ENCODE measurements at regions not wholly inside any gene's neighbourhood (a gene's known extent, or its start where the extent isn't known, plus 50 kb on each side); places are given as distances from the start of the nearest gene placed in this dataset.

GRCh38 chr13:75927183-75927669 is 291.1 kb downstream of the LMO7 start:
- Histone ChIP-seq H3K9me3 (no peaks in the 10 kb centered on the region), H3K4me2 (no peak overlapping the region), H2AFZ (ENCODE audit: low read depth) (no peak overlapping the region), H3K36me3 (replicated peaks in 1 of 2; ENCODE audit: control insufficient read depth in 1 of 2, insufficient read depth in 2 of 2, low read length in 1 of 2) (no peaks in the 10 kb centered on the region), H4K20me1 (ENCODE audit: insufficient read depth) (no peaks in the 10 kb centered on the region), H3K27me3 (ENCODE audit: insufficient read depth) (no peaks in the 10 kb centered on the region), H3K4me3 (ENCODE audit: low read depth in 2 of 2, low read length in 1 of 2) (no peak overlapping the region), H3K4me1 (ENCODE audit: control insufficient read depth in 1 of 2, insufficient read depth in 2 of 2, low read depth in 1 of 2, low read length in 1 of 2) (no peaks in the 10 kb centered on the region), H3K27ac (ENCODE audit: low read depth in 2 of 2, low read length in 1 of 2) (no peak overlapping the region), H3K9ac (no peak overlapping the region), H3F3A (replicated peaks; ENCODE audit: insufficient read depth) (no peaks in the 10 kb centered on the region), H3K9me2 (no peaks in the 10 kb centered on the region), H3K79me2 (ENCODE audit: insufficient read depth) (no peaks in the 10 kb centered on the region)
- ChIA-PET POLR2A (no interaction called here), CTCF (interaction anchor here (1.4 kb wide), 1 partner anchor 57 kb away, joined by 3 read pairs; no protein-coding TSS in a partner anchor)
- WGBS (ENCODE audit: low lambda C conversion rate) = 33% methylated on average over 2 of the region's 2 CpGs
- TF ChIP-seq EP300 (IDR thresholded peaks at IDR 0.05; ENCODE audit: borderline replicate concordance in 1 of 2, low read depth in 1 of 2, low read length in 1 of 2) (no peak), FOXM1 (IDR thresholded peaks at IDR 0.05; ENCODE audit: low read depth) (no peak), FOXJ3 (CRISPR knock-in tag; IDR thresholded peaks at IDR 0.05) (no peak), TAF1 (IDR thresholded peaks at IDR 0.05; ENCODE audit: borderline replicate concordance, low read depth, low read length) (no peak)
- no peak for DNase-seq

GRCh38 chr13:75920536-75920935 is 284.4 kb downstream of the LMO7 start:
- Histone ChIP-seq H2AFZ (ENCODE audit: low read depth) (no peak overlapping the region), H3F3A (replicated peaks; ENCODE audit: insufficient read depth) (no peaks in the 10 kb centered on the region), H3K4me1 (ENCODE audit: control insufficient read depth in 1 of 2, insufficient read depth in 2 of 2, low read depth in 1 of 2, low read length in 1 of 2) (no peaks in the 10 kb centered on the region), H3K27me3 (ENCODE audit: insufficient read depth) (no peaks in the 10 kb centered on the region), H3K27ac (ENCODE audit: low read depth in 2 of 2, low read length in 1 of 2) (no peak overlapping the region), H3K4me3 (ENCODE audit: low read depth in 2 of 2, low read length in 1 of 2) (no peak overlapping the region), H3K9ac (no peak overlapping the region), H3K4me2 (no peak overlapping the region), H3K9me3 (no peaks in the 10 kb centered on the region), H4K20me1 (ENCODE audit: insufficient read depth) (no peaks in the 10 kb centered on the region), H3K79me2 (ENCODE audit: insufficient read depth) (no peaks in the 10 kb centered on the region), H3K9me2 (no peaks in the 10 kb centered on the region), H3K36me3 (replicated peaks in 1 of 2; ENCODE audit: control insufficient read depth in 1 of 2, insufficient read depth in 2 of 2, low read length in 1 of 2) (no peaks in the 10 kb centered on the region)
- CTCF ChIA-PET = interaction anchor here (0.6 kb wide), 1 partner anchor 69 kb away, joined by 3 read pairs; no protein-coding TSS in a partner anchor
- TF ChIP-seq USF2 (IDR thresholded peaks at IDR 0.05; ENCODE audit: borderline replicate concordance, low read depth, low read length) = no peak
- TF ChIP-seq RFX5 (IDR thresholded peaks at IDR 0.05; ENCODE audit: low read length) = no peak
- no peak for TF ChIP-seq FOXJ3 (CRISPR knock-in tag; IDR thresholded peaks at IDR 0.05)
- no peak for TF ChIP-seq CHD2 (IDR thresholded peaks at IDR 0.05; ENCODE audit: low read length, partially characterized antibody)
- no peak for TF ChIP-seq NRF1 (IDR thresholded peaks at IDR 0.05; ENCODE audit: low read depth, low read length)
- TF ChIP-seq SIN3A (IDR thresholded peaks at IDR 0.05; ENCODE audit: borderline replicate concordance, low read depth, low read length) = no peak
- TF ChIP-seq RXRA (IDR thresholded peaks at IDR 0.05; ENCODE audit: borderline replicate concordance, low read depth) = no peak
- WGBS (ENCODE audit: low lambda C conversion rate) = 64% methylated on average over 1 of the region's 1 CpG
- no peak for DNase-seq
- POLR2A ChIA-PET = no interaction called here

- Histone ChIP-seq H3K36me3 (replicated peaks in 1 of 2; ENCODE audit: control insufficient read depth in 1 of 2, insufficient read depth in 2 of 2, low read length in 1 of 2) (no peaks in the 10 kb centered on the region), H2AFZ (ENCODE audit: low read depth) (no peak overlapping the region), H3K27me3 (ENCODE audit: insufficient read depth) (no peaks in the 10 kb centered on the region), H3K9me2 (no peaks in the 10 kb centered on the region), H3K27ac (ENCODE audit: low read depth in 2 of 2, low read length in 1 of 2) (no peak overlapping the region), H3K4me2 (no peak overlapping the region), H4K20me1 (ENCODE audit: insufficient read depth) (no peaks in the 10 kb centered on the region), H3K4me3 (ENCODE audit: low read depth in 2 of 2, low read length in 1 of 2) (no peak overlapping the region), H3K4me1 (ENCODE audit: control insufficient read depth in 1 of 2, insufficient read depth in 2 of 2, low read depth in 1 of 2, low read length in 1 of 2) (no peaks in the 10 kb centered on the region), H3K9ac (no peak overlapping the region), H3K9me3 (no peaks in the 10 kb centered on the region), H3F3A (replicated peaks; ENCODE audit: insufficient read depth) (no peaks in the 10 kb centered on the region), H3K79me2 (ENCODE audit: insufficient read depth) (no peaks in the 10 kb centered on the region)
- no peak for DNase-seq
- WGBS (ENCODE audit: low lambda C conversion rate) = 8% methylated on average over 2 of the region's 2 CpGs
- ChIA-PET CTCF (no interaction called here), POLR2A (no interaction called here)
- TF ChIP-seq SMC3 (IDR thresholded peaks at IDR 0.05; ENCODE audit: low read depth, low read length) = no peak
- no peak for TF ChIP-seq RCOR1 (IDR thresholded peaks at IDR 0.05; ENCODE audit: low read length)
- no peak for TF ChIP-seq CHD2 (IDR thresholded peaks at IDR 0.05; ENCODE audit: low read length, partially characterized antibody)
These were observed 283.6 kb downstream of the LMO7 start for GRCh38 chr13:75919660-75920199.
